ENCODE measurements at regions not wholly inside any gene's neighbourhood (a gene's known extent, or its start where the extent isn't known, plus 50 kb on each side); places are given as distances from the start of the nearest gene placed in this dataset.
"Not testable (repeated sequence)": the region's sequence is repeated elsewhere in the genome, so short reads cannot be mapped to it uniquely, and the experiment has no call there.

DNA sequence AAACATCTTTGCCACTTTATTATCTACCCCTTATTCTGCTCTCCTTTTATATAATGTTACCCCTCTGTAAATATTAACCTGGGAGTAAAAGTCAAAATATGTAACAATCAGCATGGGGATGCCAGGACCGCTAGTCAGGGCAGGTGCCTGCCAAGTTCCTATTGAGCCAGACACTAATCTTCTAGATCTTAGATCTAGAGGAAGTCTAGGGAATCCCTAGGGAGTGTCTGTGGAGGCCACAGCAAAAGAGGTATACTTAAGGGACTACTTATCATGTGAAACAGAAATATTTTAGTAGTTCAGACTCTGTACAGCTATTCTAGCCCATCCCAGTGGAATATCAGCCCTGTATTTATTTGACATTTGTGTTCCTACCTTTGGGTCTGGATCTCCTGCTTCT, 600.8 kb upstream of the CDH2 start:
- DNase-seq (ENCODE audit: low spot score): no peak

GRCh38 chr18:28771849-28772248, 594.9 kb upstream of the CDH2 start:
- DNase-seq (ENCODE audit: low spot score): no peak

GRCh38 chr18:28768791-28769768, 592.1 kb upstream of the CDH2 start:
- no peak for DNase-seq (ENCODE audit: low spot score)

GRCh38 chr18:28767727-28768211, 590.8 kb upstream of the CDH2 start:
- no peak for DNase-seq (ENCODE audit: low spot score)

DNA sequence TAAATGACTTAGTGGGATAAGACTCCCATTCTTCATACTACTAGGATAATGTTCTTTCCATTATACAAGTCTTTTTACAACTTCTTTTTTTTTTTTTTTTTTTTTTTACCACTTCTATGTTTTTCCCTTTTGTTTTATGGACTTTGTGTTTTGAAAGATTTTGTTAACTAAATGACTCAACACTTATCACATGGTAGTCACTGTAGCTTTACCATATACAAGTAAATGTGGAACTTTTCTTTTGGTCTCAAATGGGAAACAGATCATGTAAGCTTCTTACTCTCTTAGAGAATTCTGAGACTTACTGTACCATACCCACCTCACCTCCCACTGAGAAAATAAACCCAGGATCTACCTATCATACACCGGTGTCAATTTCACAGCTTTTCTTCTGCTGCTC, 590.3 kb upstream of the CDH2 start:
- no peak for DNase-seq (ENCODE audit: low spot score)

DNA sequence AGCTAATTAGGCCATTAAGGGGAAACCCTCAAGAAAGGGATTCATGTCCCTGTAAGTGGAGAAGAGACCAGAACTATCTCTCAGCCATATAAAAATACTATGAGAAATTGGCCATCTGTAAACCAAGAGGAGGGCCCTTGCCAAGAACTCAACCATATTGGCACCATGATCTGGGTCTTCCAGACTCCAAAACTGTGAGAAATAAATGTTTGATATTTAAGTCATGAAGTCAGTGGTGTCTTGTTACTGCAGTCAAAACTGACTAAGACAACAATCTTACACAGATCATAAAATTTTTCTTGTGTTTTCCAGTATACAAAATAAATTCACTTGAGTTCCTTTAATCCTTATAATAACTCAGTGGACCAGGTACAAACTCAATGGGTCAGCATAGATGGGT, 589.8 kb upstream of the CDH2 start:
- DNase-seq (ENCODE audit: low spot score): no peak

DNA sequence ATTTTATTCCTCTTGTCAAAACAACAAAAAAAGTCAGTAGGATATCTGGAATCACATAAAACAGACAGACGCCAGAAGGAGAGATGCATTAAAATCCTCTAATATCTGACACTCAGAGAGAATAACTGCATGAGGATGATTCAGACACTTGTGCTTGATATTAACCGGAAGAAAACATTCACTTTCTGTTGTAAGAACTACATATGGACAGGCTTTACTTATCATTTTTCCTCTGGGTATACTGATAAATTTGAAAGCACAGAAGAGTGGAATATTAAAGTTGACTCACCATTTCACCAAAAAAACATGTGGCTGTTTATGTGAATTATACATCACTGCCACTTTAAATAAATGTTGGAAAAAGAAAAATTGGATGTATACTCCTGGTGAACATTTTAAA, 589.1 kb upstream of the CDH2 start:
- DNase-seq (ENCODE audit: low spot score): no peak

DNA sequence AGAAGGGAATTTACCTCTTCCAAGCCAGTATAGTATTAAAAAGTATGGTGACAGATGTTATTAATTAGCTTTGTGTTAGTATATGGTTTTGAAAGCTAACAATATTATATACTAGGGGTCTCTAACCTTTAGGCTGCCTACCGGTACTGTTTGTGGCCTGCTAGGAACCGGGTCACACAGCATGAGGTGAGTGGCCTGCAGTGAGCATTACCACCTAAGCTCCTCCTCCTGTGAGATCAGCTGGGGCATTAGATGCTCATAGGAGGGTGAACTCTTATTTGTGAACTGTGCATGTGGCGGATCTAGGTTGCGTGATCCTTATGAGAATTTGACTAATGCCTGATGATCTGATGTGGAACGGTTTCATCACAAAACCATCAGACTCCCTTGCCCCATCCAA, 583.4 kb upstream of the CDH2 start:
- no peak for DNase-seq (ENCODE audit: low spot score)

- no peak for DNase-seq (ENCODE audit: low spot score)
Measured at GRCh38 chr18:28757466-28758008, 580.6 kb upstream of the CDH2 start.

- DNase-seq (ENCODE audit: low spot score): no peak
Measured at GRCh38 chr18:28743115-28743514, 566.2 kb upstream of the CDH2 start.

DNA sequence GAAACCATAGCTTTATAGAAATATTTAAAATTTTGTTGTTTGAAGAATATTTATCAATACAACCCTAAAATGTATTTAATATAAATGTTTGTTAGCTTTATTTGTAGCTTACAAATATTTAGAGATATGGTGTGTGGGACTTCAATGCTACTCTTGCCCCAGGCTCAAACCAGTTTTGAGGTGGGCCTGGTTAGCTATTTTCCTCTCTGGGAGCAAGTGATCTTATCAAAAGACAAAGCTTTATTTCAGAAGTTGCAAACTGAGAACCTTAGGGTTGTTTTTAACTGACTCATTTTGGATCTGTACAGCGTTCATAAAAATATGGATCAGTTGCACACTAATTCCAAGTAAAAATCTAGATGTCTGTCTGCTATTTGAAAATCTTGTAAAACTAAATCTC, 563.6 kb upstream of the CDH2 start:
- no peak for DNase-seq (ENCODE audit: low spot score)

DNA sequence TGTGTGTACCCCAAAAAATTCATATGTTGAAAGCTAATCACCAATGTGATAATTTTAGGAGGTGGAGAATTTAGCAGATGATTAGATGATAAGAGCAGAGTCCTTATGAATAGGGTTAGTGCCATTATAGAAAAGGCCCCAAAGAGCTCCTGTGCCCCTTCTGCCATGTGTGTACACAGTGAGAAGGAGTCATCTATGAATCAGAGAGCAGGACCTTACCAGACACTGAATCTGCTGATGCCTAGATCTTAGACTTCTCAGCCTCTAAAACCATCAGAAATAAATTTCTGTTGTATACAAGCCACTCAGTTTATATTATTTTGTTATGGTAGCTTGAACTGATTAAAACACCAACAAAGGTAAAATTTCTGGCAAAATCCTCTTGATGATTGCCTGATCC, 560.0 kb upstream of the CDH2 start:
- DNase-seq (ENCODE audit: low spot score): no peak

DNA sequence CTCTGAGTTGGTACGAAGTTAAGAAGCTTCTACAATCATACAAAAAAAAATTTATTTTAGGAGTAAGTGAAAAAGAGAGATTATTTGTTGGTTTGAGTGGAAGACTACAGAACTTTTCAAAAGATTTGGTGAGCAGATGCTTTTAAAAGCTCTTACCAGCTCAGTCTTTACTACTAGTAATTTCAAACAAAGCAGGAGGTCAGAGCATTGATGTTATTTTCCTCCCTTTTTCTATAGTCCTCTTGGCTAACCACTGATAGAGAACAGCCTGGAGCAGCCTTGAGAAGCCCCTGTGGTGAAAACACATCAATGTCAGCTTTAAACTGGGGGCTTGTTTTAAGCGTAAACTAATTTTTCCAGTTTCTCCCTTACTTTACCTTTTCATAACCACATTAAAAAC, 559.3 kb upstream of the CDH2 start:
- DNase-seq (ENCODE audit: low spot score): no peak

DNA sequence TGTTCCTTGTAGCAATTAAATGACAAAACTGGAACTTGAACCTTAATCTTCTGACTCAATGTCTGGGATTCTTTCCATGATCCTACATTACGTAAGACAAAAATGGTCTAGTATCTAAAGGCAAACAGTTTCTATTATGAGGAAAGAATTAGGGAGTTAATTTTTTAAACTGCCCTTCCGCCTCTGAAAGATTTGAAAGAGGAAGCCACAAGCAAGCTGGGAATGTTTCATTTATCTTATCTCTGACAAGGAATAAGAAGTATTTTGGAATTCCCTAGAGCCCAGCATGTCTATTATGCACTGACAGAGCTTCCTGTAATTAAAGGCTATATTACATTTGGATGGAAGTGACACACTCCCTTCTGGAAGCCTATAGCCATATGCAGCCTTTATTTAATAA, 558.8 kb upstream of the CDH2 start:
- DNase-seq (ENCODE audit: low spot score): no peak

GRCh38 chr18:28729321-28729720, 552.4 kb upstream of the CDH2 start:
- DNase-seq (ENCODE audit: low spot score): no peak

DNA sequence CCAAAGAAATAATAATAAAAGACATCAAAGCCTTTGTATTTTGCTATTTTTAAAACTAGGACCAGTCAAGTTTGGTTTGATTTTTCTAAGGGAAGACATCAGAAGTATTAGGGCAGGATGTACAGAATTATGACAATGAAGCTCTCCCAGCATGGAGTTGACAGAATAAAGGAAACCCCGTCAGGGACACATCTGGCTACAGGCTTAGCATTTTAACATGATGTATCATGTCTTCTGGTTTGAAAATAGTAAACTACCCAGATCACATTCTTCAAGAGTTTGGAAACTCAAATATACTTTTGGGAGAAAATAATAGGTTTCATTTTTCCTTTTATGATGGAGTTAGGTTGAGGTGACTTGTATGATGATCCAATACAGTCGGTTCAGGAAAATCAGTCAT, 552.0 kb upstream of the CDH2 start:
- no peak for DNase-seq (ENCODE audit: low spot score)

GRCh38 chr18:28727189-28727588, 550.3 kb upstream of the CDH2 start:
- not testable (repeated sequence) for DNase-seq (ENCODE audit: low spot score)

- no peak for DNase-seq (ENCODE audit: low spot score)
Measured at GRCh38 chr18:28725876-28726275, 548.9 kb upstream of the CDH2 start.

- no peak for DNase-seq (ENCODE audit: low spot score)
Measured at GRCh38 chr18:28723506-28723905, 546.6 kb upstream of the CDH2 start.

- DNase-seq (ENCODE audit: low spot score): no peak
Measured at GRCh38 chr18:28718696-28719095, 541.8 kb upstream of the CDH2 start.

DNA sequence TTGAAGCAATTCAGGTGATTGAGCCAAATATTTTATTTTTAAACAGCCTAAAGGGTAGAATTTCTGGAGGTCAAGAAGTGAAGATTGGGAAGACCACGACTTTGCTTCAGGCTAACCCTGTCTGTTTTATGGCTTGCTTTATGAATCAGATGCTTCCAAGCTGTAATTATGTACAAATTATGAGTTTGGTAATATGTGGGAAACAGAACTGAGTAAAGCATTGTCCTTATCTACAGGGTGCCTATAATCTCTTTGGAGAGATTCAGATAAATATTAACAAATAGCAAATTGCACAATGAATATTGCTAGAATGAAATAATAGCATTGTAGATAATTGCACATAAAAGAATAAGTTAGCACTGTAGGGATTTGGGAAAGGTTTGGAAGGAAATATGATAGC, 539.4 kb upstream of the CDH2 start:
- DNase-seq (ENCODE audit: low spot score): no peak

DNA sequence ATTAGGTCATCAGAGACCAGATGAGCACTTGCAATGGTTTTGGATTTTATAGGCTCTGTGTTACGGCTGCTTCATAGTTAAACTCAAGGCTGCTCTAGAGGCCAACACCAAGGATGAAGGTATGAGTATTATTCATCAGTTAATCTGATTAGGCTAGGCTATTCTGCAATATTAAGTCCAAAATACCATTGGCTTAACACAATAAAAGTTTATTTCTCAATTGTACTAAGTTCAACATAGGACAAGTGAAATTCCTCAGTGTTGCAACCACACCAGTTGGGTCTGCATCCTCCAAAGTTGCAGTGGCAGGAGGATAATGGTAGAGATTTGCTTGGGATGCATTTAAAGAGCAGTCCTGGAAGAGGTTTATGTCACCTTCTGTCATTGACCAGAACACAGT, 538.3 kb upstream of the CDH2 start:
- DNase-seq (ENCODE audit: low spot score): no peak

DNA sequence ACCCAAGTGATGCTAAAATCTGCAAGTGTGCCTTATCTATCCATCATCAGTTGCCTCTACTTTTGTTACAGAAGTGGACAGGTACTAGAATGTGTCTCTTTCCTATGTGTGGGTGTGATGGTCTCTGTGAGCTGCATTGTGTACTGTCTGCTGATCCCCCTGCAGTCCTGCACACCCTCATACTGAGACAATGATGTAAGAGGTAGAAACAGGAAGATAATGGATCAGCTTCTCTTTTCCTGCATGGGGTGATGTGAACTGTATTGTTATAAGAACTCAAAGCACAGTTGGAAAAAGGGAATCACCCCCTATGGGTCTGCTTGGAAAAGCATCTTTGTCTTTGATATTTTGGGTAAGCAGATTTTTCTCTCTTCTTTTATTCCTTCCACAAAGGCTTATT, 537.6 kb upstream of the CDH2 start:
- DNase-seq (ENCODE audit: low spot score): no peak
